ENCODE measurements at regions not wholly inside any gene's neighbourhood (a gene's known extent, or its start where the extent isn't known, plus 50 kb on each side); places are given as distances from the start of the nearest gene placed in this dataset.
A peak's percentile ranks its signal among the peaks of the same experiment; 100 is the strongest.

DNA sequence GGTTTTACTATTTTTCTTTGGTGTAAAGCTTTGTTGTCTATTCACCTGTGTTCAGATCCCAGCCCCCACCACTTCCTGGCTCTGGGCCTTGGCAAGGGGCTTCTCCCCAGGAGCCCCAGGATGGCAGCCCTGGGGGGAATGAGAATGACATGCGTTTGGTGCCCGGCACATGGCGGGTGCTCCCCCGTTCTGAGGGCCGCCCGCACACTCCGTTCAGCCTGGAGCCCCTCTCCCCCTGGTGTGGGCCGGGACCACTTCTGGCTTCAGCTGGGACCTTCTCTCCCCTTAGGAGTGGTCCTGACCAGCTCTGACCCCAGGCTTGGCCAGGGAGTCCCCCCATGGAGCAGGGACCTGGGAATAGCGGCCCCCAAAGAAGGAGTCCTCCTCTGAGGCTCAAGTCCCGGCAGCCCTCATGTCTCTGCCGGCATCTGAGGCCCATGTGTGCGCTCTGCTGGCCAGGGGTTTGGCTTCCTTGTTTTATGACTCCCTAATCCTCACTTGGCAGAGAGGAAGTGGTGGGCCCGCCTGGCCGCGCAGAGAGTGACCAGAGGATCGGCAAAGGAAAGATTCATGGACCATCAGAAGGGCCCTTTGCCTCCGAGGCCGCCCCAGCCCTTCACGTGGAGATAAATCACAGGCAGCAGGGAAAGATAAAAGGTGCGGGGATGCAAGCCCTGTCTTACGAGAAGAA is 57.0 kb upstream of the LMX1B start:
- DNase-seq (ENCODE audit: low spot score), result no peak

DNA sequence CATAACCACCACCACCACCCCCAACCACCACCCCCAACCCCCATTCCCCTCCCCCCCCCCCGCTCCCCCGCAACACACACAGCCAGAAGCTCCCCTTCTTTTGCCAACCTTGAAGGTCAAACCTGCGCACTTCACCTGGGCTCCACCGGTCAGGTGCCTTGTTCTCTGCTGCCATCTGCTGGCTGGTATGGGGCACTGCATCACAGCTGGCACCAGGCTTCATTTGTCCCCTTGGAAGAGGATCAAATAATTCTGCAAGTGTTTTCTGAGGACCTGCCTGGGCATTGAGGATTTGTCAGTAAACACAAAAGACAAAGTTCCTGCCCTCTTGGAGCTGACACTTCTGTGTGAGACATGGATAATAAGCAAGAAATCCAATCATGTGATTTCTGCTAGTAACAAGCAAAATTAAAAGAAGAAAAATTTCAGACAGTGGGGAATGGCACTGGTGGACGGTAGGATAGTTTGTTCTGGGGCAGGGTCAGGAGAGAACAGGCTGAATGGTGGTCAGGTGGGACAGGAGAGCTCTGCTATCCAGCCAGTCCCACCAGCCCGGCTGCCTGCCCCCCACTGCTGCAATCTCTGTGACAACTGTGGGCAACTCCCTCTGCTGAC is 55.6 kb upstream of the LMX1B start:
- peak; percentile 65 for DNase-seq (ENCODE audit: low spot score)

DNA sequence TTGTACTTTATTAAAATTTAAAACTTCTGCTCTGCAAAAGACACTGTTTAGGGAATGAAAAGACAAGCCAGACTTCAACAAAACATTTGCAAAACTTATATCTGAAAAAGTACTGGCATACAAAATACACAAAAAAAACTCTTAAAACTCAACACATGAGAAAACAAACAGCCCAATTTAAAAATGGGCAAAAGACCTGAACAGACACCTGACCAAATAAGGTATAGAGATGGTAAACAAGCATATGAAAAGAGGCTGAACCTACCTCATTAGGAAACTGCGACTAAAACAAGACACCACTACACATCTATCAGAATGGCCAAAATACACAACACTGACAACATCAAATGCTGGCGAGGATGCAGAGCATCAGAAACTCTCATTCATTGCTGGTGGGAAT is 54.4 kb upstream of the LMX1B start:
- DNase-seq (ENCODE audit: low spot score), result no peak

DNA sequence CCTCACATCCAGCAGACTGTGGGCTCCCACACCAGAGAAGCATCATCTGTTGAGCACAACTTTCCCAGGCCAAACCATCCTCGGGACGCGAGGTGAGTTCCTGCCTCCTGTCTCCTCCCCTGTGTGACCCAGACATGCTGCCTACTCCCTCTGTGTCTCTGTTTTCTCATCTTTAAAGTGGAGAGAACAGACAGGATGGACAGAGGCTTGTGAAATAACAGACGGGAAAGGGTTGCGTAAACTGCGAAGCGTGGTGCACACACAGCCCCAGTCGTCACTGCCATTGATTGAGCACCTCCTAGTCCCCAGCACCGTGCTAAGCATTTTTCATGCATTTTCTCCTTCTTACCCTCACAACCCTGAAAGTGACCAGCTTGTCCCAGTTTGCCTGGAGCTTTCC is 52.1 kb upstream of the LMX1B start:
- no peak for DNase-seq (ENCODE audit: low spot score)

DNA sequence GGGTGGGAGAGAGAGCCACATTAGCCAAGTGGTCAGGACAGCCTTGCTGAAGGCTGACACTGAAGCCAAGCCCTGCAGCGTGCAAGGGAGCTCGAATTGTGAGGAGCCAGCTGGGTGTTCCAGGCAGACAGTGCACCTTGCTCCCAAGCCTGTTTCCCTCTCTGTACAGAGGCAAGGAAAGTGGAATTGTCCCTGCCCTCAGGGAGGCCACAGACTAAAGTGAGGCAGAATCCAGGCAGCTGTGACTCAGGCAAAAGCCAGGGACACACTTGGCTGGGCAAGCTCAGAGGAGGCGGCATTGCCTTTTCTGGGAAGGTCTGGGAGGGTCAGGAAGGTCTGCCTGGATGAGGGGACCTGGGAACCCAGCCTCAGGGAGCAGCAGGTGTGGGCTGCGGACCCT is 50.2 kb upstream of the LMX1B start:
- DNase-seq (ENCODE audit: low spot score), result no peak
